Stomach (tissue), 8 donors: ENCODE measurements at regions not wholly inside any gene's neighbourhood (a gene's known extent, or its start where the extent isn't known, plus 50 kb on each side); places are given as distances from the start of the nearest gene placed in this dataset.

Experiments
- DNase-seq, 2 donors: peaks; one replicate each; pipeline versions ENCODE4 v3.0.0 to v3.0.0-alpha.2; 2013 to 2019
- H3K27ac ChIP-seq, 5 donors: fragments of 200-600 bp in 4 of 5; sonication (generic) in 4 of 5; one replicate each; pipeline ENCODE4 v1.5.1; 2013 to 2019; ENCODE audit warnings: mild to moderate bottlenecking in 1 of 5, moderate library complexity in 1 of 5
- H3K27me3 ChIP-seq, 3 donors: fragments of 200-600 bp; sonication (generic); one replicate each; pipeline ENCODE4 v1.5.1; 2017 to 2019; ENCODE audit warnings: mixed run types in 1 of 3
- H3K36me3 ChIP-seq, 4 donors: fragments of 200-600 bp; sonication (generic); 1 replicate in 3 of 4; 2 replicates in 1 of 4; pipeline ENCODE4 v1.5.1; 2016 to 2019
- H3K4me1 ChIP-seq, 4 donors: fragments of 200-600 bp; sonication (generic); one replicate each; pipeline ENCODE4 v1.5.1; 2016 to 2019
- H3K4me3 ChIP-seq, 4 donors: fragments of 200-600 bp; sonication (generic) in 3 of 4; one replicate each; pipeline ENCODE4 v1.5.1; 2016 to 2019; ENCODE audit warnings: mild to moderate bottlenecking in 1 of 4
- H3K9me3 ChIP-seq, 4 donors: fragments of 200-600 bp; sonication (generic); one replicate each; pipeline ENCODE4 v1.5.1; 2016 to 2019
- EP300 ChIP-seq: sonication (generic); formaldehyde crosslinking; IDR thresholded peaks from one replicate; pipeline ENCODE4 v1.6.1; 2017; ENCODE audit warnings: antibody characterized with exemption
- POLR2A ChIP-seq, 4 donors: fragments of 450-650 bp; IDR thresholded peaks; one replicate each; pipeline ENCODE4 v1.6.1; 2016; ENCODE audit warnings: antibody characterized with exemption in 4 of 4, control low read depth in 2 of 4, mild to moderate bottlenecking in 1 of 4, moderate library complexity in 1 of 4
- POLR2AphosphoS5 ChIP-seq, 3 donors: sonication (generic); formaldehyde crosslinking; IDR thresholded peaks; one replicate each; pipeline ENCODE4 v1.6.1; 2016; ENCODE audit warnings: antibody characterized with exemption in 3 of 3
- WGBS, 5 donors: extraction: QIAGEN DNeasy Blood & Tissue Kit in 3 of 5; methylation state at CpG; one replicate each; pipeline versions ENCODE4 v1.1.5 to v1.1.7; 2013 to 2018; 5-methylcytosine and 5-hydroxymethylcytosine counted together
- intact Hi-C: fragments of 100-400 bp; cut with DNase I; formaldehyde crosslinking; loops from one replicate; pipeline ENCODE4 v1.15.1; 2023; ENCODE audit warnings: low total_unique reads
- TF ChIP-seq, protein P1 (sequence below), 7 experiments: fragments of 450-650 bp in 4 of 7; fragments of 200-600 bp in 3 of 7; sonication (generic) in 3 of 7; IDR thresholded peaks; one replicate each; pipeline ENCODE4 v1.5.1; 2016 to 2019; ENCODE audit warnings: antibody characterized with exemption in 7 of 7, control low read depth in 2 of 7, mild to moderate bottlenecking in 1 of 7
- donor health status: healthy with polysubstance abuse.
- donor health status: Bipolar disorder and iron deficiency.
- donor health status: healthy.

- Histone ChIP-seq H3K4me3 (peak overlapping the region in 3 of 4 donors; percentile 37 to 47 (median 45)), H3K36me3 (no peaks in the 10 kb centered on the region), H3K9me3 (no peaks in the 10 kb centered on the region), H3K27me3 (peaks cover 7 to 49% (median 32%) of the 10 kb centered on the region in 3 donors), H3K4me1 (peaks cover 11 to 26% (median 19%) of the 10 kb centered on the region in 4 donors), H3K27ac (no peak overlapping the region)
- TF ChIP-seq, protein P1, sequence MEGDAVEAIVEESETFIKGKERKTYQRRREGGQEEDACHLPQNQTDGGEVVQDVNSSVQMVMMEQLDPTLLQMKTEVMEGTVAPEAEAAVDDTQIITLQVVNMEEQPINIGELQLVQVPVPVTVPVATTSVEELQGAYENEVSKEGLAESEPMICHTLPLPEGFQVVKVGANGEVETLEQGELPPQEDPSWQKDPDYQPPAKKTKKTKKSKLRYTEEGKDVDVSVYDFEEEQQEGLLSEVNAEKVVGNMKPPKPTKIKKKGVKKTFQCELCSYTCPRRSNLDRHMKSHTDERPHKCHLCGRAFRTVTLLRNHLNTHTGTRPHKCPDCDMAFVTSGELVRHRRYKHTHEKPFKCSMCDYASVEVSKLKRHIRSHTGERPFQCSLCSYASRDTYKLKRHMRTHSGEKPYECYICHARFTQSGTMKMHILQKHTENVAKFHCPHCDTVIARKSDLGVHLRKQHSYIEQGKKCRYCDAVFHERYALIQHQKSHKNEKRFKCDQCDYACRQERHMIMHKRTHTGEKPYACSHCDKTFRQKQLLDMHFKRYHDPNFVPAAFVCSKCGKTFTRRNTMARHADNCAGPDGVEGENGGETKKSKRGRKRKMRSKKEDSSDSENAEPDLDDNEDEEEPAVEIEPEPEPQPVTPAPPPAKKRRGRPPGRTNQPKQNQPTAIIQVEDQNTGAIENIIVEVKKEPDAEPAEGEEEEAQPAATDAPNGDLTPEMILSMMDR (IDR thresholded peaks at IDR 0.05) = no peak
- TF ChIP-seq POLR2A (IDR thresholded peaks at IDR 0.05) (no peak), EP300 (no peak), POLR2AphosphoS5 (IDR thresholded peaks at IDR 0.05) (no peak)
- WGBS, 5 donors = 12 to 26% (median 17%) methylated on average over 9 of the region's 9 CpGs
- no peak for DNase-seq
- intact Hi-C loops = no loop called here
Observed at GRCh38 chr1:58250587-58250948, 296.0 kb downstream of the OMA1 start.

DNA sequence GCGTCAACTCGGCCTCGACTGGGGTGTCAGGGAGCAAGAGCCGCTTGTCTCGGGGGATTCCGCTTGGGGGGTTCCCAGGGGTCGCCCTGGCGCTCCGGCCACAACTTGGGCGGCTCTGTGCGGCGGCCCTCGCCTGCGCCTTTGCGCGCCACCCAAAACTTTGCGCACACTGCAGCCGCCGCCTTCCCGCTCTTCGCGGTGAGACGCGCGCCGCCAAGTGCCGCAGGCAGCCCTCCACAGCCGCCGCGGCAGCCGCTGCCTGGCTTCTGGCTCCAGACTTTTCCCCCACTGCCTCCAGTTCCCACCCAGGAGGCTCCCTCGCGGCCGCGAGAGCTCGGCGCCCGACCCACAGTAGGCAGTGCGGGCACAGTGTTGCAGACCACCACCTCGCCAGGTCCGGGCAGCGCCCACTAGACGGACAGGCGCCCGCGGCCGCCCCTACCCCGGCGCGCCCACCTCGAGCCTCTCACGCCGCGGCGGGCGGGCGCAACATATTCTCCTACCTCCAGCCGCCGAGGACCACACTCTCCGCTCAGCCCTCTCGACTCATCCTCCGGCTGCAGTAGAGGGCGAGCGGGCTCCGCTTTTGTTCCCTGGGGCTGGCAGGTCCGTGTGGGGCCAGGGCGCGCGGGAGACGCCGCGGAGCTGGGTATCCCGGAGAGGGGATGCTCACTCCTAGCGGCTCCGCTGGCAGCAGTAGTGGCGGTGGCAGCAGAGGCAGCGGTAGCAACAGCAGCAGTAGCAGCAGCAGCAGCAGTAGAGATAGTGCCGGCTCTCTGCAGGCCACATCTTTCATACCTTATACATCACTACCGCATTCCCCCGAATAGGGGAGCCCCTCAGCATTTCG is 296.6 kb downstream of the OMA1 start:
- 1 to 4% (median 2%) methylated on average over 28 to 81 of the region's 81 CpGs for WGBS, 5 donors
- H3K36me3 ChIP-seq = no peaks in the 10 kb centered on the region
- peak overlapping the region; percentile 26 to 47 (median 41) for H3K4me3 ChIP-seq
- DNase-seq = peak in 1 of 2 donors; percentile 67
- H3K27me3 ChIP-seq = peaks cover 7 to 54% (median 32%) of the 10 kb centered on the region in 3 donors
- TF ChIP-seq, protein P1 (IDR thresholded peaks at IDR 0.05) = no peak
- TF ChIP-seq POLR2AphosphoS5 (IDR thresholded peaks at IDR 0.05) (no peak), POLR2A (IDR thresholded peaks at IDR 0.05) (no peak), EP300 (no peak)
- intact Hi-C loops = no loop called here
- peaks cover 11 to 26% (median 19%) of the 10 kb centered on the region in 4 donors for H3K4me1 ChIP-seq
- H3K9me3 ChIP-seq = no peaks in the 10 kb centered on the region
- H3K27ac ChIP-seq = no peak overlapping the region

- DNase-seq = no peak
- 3 to 4% (median 3%) methylated on average over 14 of the region's 14 CpGs for WGBS, 5 donors
- H3K27me3 ChIP-seq = peaks cover 7 to 58% (median 32%) of the 10 kb centered on the region in 3 donors
- H3K27ac ChIP-seq = no peak overlapping the region
- H3K9me3 ChIP-seq = no peaks in the 10 kb centered on the region
- no peak for TF ChIP-seq POLR2A (IDR thresholded peaks at IDR 0.05)
- TF ChIP-seq POLR2AphosphoS5 (IDR thresholded peaks at IDR 0.05) = no peak
- TF ChIP-seq, protein P1 (IDR thresholded peaks at IDR 0.05) = no peak
- no peak for TF ChIP-seq EP300
- H3K36me3 ChIP-seq = no peaks in the 10 kb centered on the region
- intact Hi-C loops = no loop called here
- H3K4me3 ChIP-seq = peak overlapping the region; percentile 26 to 47 (median 41)
- peaks cover 11 to 26% (median 19%) of the 10 kb centered on the region in 4 donors for H3K4me1 ChIP-seq
Observed at GRCh38 chr1:58249388-58249736, 297.2 kb downstream of the OMA1 start.

DNA sequence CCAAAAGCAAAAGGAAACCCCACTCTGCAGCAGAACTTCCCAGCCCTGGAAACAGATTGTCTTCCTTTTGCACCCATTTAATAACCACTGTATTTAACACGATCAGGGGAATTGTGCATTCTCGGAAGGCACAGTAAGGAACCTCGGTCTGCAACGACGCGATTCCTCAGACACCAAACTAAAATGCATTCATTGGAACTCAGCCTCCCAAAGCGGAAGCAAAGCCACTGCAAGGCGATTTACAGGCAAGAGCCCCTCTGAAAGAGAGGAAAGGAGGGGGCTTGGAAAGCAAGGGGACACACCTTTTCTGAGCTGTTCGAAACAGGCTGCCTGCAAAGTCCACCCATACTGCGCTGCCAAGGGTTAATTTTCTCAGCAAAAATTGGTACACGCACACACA is 297.7 kb downstream of the OMA1 start:
- no peak overlapping the region for H3K27ac ChIP-seq
- 2 to 9% (median 6%) methylated on average over 11 of the region's 11 CpGs for WGBS, 5 donors
- no peak for DNase-seq
- intact Hi-C loops = no loop called here
- peaks cover 11 to 26% (median 19%) of the 10 kb centered on the region in 4 donors for H3K4me1 ChIP-seq
- H3K4me3 ChIP-seq = peak overlapping the region in 1 of 4 donors; percentile 47
- no peaks in the 10 kb centered on the region for H3K36me3 ChIP-seq
- H3K9me3 ChIP-seq = no peaks in the 10 kb centered on the region
- TF ChIP-seq, protein P1 (IDR thresholded peaks at IDR 0.05) = no peak
- no peak for TF ChIP-seq POLR2AphosphoS5 (IDR thresholded peaks at IDR 0.05)
- TF ChIP-seq EP300 = no peak
- no peak for TF ChIP-seq POLR2A (IDR thresholded peaks at IDR 0.05)
- peaks cover 7 to 58% (median 32%) of the 10 kb centered on the region in 3 donors for H3K27me3 ChIP-seq
